Embryonic facial prominence (tissue), 1 donor: ENCODE measurements at regions not wholly inside any gene's neighbourhood (a gene's known extent, or its start where the extent isn't known, plus 50 kb on each side); places are given as distances from the start of the nearest gene placed in this dataset.

Source experiments
- DNase-seq: peaks from one replicate; pipeline ENCODE4 v3.0.0-alpha.2; 2016; ENCODE audit errors: extremely low spot score

- no peak for DNase-seq
These were observed 65.5 kb downstream of the ADRA2C start for GRCh38 chr4:3831529-3832150.

GRCh38 chr4:3832536-3833220, 66.5 kb downstream of the ADRA2C start:
- DNase-seq = no peak

- DNase-seq = no peak
These were observed 67.3 kb downstream of the ADRA2C start for GRCh38 chr4:3833326-3833989.

- no peak for DNase-seq
These were observed 68.0 kb downstream of the ADRA2C start for GRCh38 chr4:3834186-3834662.

- no peak for DNase-seq
These were observed 68.7 kb downstream of the ADRA2C start for GRCh38 chr4:3834663-3835521.

GRCh38 chr4:3835527-3836405, 69.6 kb downstream of the ADRA2C start:
- no peak for DNase-seq

GRCh38 chr4:3836406-3836755, 70.2 kb downstream of the ADRA2C start:
- DNase-seq = no peak

GRCh38 chr4:3836756-3837601, 70.8 kb downstream of the ADRA2C start:
- no peak for DNase-seq

GRCh38 chr4:3838437-3839380, 72.5 kb downstream of the ADRA2C start:
- DNase-seq = no peak

GRCh38 chr4:3845094-3845743, 79.0 kb downstream of the ADRA2C start:
- DNase-seq = no peak

- DNase-seq = no peak
These were observed 79.7 kb downstream of the ADRA2C start for GRCh38 chr4:3845744-3846429.

GRCh38 chr4:3847211-3847940, 81.2 kb downstream of the ADRA2C start:
- no peak for DNase-seq

- no peak for DNase-seq
These were observed 82.1 kb downstream of the ADRA2C start for GRCh38 chr4:3848323-3848722.

- DNase-seq = no peak
These were observed 83.0 kb downstream of the ADRA2C start for GRCh38 chr4:3849140-3849539.

- DNase-seq = no peak
These were observed 83.9 kb downstream of the ADRA2C start for GRCh38 chr4:3850128-3850527.

GRCh38 chr4:3851211-3851610, 85.0 kb downstream of the ADRA2C start:
- no peak for DNase-seq

GRCh38 chr4:3851881-3852280, 85.7 kb downstream of the ADRA2C start:
- no peak for DNase-seq
